A549 (cell line): ENCODE measurements at regions not wholly inside any gene's neighbourhood (a gene's known extent, or its start where the extent isn't known, plus 50 kb on each side); places are given as distances from the start of the nearest gene placed in this dataset.

Source experiments
- ATAC-seq, 2 experiments: fragments of 200-7000 bp in 1 of 2; fragments of >200 bp in 1 of 2; cut with Nextera tagmentation in 1 of 2; cut with Tn5 transposase in 1 of 2; 3 replicates each; pipeline versions ENCODE4 v1.8.0 to v1.9.1; 2018 to 2020; ENCODE audit warnings: mild to moderate bottlenecking in 1 of 2, moderate library complexity in 1 of 2
- CTCF ChIA-PET: fragments of 300-600 bp; sonication (Branson Sonifier 250); formaldehyde crosslinking; extraction: SDS; loops from one replicate; lab custom pipeline; 2021; ENCODE audit warnings: antibody characterized with exemption, inconsistent platforms; lab: Yijun Ruan, JAX
- POLR2A ChIA-PET: fragments of 350-600 bp; formaldehyde crosslinking; extraction: SDS; loops from one replicate; lab custom pipeline; 2021; ENCODE audit warnings: antibody characterized with exemption, inconsistent platforms; lab: Yijun Ruan, JAX
- DNase-seq, 2 experiments: peaks; one replicate each; pipeline versions ENCODE4 v3.0.0 to v3.0.0-alpha.2; 2011 to 2016; ENCODE audit warnings: low read depth in 1 of 2, low spot score in 1 of 2
- FAIRE-seq: peaks from 2 replicates; lab custom pipeline; 2011; peaks lifted over from hg19 to GRCh38; lab: Jason Lieb, UNC
- H3K27ac ChIP-seq, 2 experiments: fragments of >200 bp; sonication (Bioruptor Twin); formaldehyde crosslinking; 3 replicates each; pipeline ENCODE4 v1.5.1; 2016 to 2017
- H3K4me1 ChIP-seq: fragments of >200 bp; sonication (Bioruptor Twin); formaldehyde crosslinking; 3 replicates; pipeline ENCODE4 v1.6.1; 2016
- H3K4me2 ChIP-seq: fragments of >200 bp; sonication (Bioruptor Twin); formaldehyde crosslinking; 3 replicates; pipeline ENCODE4 v1.6.1; 2016
- H3K4me3 ChIP-seq: fragments of >200 bp; sonication (Bioruptor Twin); formaldehyde crosslinking; 3 replicates; pipeline ENCODE4 v1.5.1; 2016
- H3K9me3 ChIP-seq: fragments of >200 bp; sonication (Bioruptor Twin); formaldehyde crosslinking; 3 replicates; pipeline ENCODE4 v1.6.1; 2016
- ATOH8 ChIP-seq: fragments of 250-450 bp; sonication (Bioruptor Pico); IDR thresholded peaks from 2 replicates; pipeline ENCODE4 v1.5.0; 2020; ENCODE audit warnings: low read depth, mild to moderate bottlenecking, moderate library complexity
- BCL3 ChIP-seq: fragments of >200 bp; sonication (Bioruptor Twin); formaldehyde crosslinking; IDR thresholded peaks from 3 replicates; pipeline ENCODE4 v1.6.1; 2016
- CBX2 ChIP-seq: fragments of 200-600 bp; sonication (generic); IDR thresholded peaks from 2 replicates; pipeline ENCODE4 v1.6.1; 2016; ENCODE audit warnings: low read depth, mild to moderate bottlenecking, borderline replicate concordance
- E2F6 ChIP-seq: IDR thresholded peaks from 2 replicates; pipeline ENCODE4 v1.6.1; 2012; ENCODE audit warnings: low read depth, borderline replicate concordance
- ESRRA ChIP-seq: fragments of 150-350 bp; IDR thresholded peaks from 2 replicates; pipeline ENCODE4 v1.6.1; 2014; ENCODE audit warnings: mild to moderate bottlenecking, low read length, borderline replicate concordance
- FOSB ChIP-seq: fragments of 250-450 bp; sonication (Bioruptor Pico); IDR thresholded peaks from 2 replicates; pipeline ENCODE4 v1.5.0; 2020; ENCODE audit warnings: mild to moderate bottlenecking, moderate library complexity
- FOSL2 ChIP-seq, 2 experiments: fragments of 450-650 bp in 1 of 2; fragments of >200 bp in 1 of 2; sonication (Bioruptor Twin) in 1 of 2; formaldehyde crosslinking; IDR thresholded peaks; 2 replicates each; pipeline versions ENCODE4 v1.5.0 to v1.6.1; 2016 to 2020; ENCODE audit warnings: mild to moderate bottlenecking in 1 of 2, moderate library complexity in 1 of 2
- GATA3 ChIP-seq: IDR thresholded peaks from 2 replicates; pipeline ENCODE4 v1.6.1; 2012; ENCODE audit warnings: borderline replicate concordance
- HMGXB4 ChIP-seq: fragments of 250-450 bp; sonication (Bioruptor Pico); IDR thresholded peaks from 2 replicates; pipeline ENCODE4 v1.5.0; 2021; ENCODE audit warnings: mild to moderate bottlenecking, moderate library complexity, borderline replicate concordance
- HOXA7 ChIP-seq: fragments of 250-450 bp; sonication (Bioruptor Pico); IDR thresholded peaks from 2 replicates; pipeline ENCODE4 v1.5.0; 2020; ENCODE audit warnings: mild to moderate bottlenecking, moderate library complexity
- HOXB5 ChIP-seq: fragments of 250-450 bp; sonication (Bioruptor Pico); IDR thresholded peaks from 2 replicates; pipeline ENCODE4 v1.5.0; 2020; ENCODE audit warnings: mild to moderate bottlenecking, moderate library complexity
- MAFK ChIP-seq: fragments of 450-650 bp; IDR thresholded peaks from 2 replicates; pipeline ENCODE4 v1.6.1; 2014; ENCODE audit not compliant: partially characterized antibody
- MAZ ChIP-seq: fragments of 150-350 bp; IDR thresholded peaks from 2 replicates; pipeline ENCODE4 v1.6.1; 2014; ENCODE audit warnings: antibody characterized with exemption, low read depth, low read length, borderline replicate concordance
- NR3C1 ChIP-seq: fragments of >200 bp; sonication (Bioruptor Twin); formaldehyde crosslinking; IDR thresholded peaks from 3 replicates; pipeline ENCODE4 v1.6.1; 2017
- RARB ChIP-seq: fragments of 250-450 bp; sonication (Bioruptor Pico); IDR thresholded peaks from 2 replicates; pipeline ENCODE4 v1.8.0; 2021; ENCODE audit warnings: mild to moderate bottlenecking, moderate library complexity
- REST ChIP-seq: fragments of 200-600 bp; sonication (generic); IDR thresholded peaks from 2 replicates; pipeline ENCODE4 v1.6.1; 2016; ENCODE audit warnings: antibody characterized with exemption, mild to moderate bottlenecking, moderate library complexity
- RFX5 ChIP-seq: fragments of 450-650 bp; IDR thresholded peaks from 2 replicates; pipeline ENCODE4 v1.7.1; 2014; ENCODE audit warnings: antibody characterized with exemption, mild to moderate bottlenecking, moderate library complexity
- SMC3 ChIP-seq: fragments of >200 bp; sonication (Bioruptor Twin); formaldehyde crosslinking; IDR thresholded peaks from 3 replicates; pipeline ENCODE4 v1.6.1; 2018; ENCODE audit warnings: inconsistent platforms
- SREBF2 ChIP-seq: fragments of 450-650 bp; IDR thresholded peaks from 2 replicates; pipeline ENCODE4 v1.6.1; 2014; ENCODE audit warnings: mild to moderate bottlenecking, moderate library complexity
- ZC3H11A ChIP-seq: fragments of 450-650 bp; IDR thresholded peaks from 2 replicates; pipeline ENCODE4 v1.6.1; 2014; ENCODE audit warnings: antibody characterized with exemption, mild to moderate bottlenecking
- ZNF302 ChIP-seq: fragments of 250-450 bp; sonication (Bioruptor Pico); IDR thresholded peaks from 2 replicates; pipeline ENCODE4 v1.9.0; 2021; ENCODE audit warnings: inconsistent platforms, mild to moderate bottlenecking, moderate library complexity
- WGBS: methylation state at CpG from one replicate; pipeline ENCODE4 v1.1.6; 2017; ENCODE audit errors: missing lambda C conversion rate; 5-methylcytosine and 5-hydroxymethylcytosine counted together

GRCh38 chr18:62455222-62455621 is 67.6 kb upstream of the ZCCHC2 start:
- TF ChIP-seq BCL3 (no peak), SREBF2 (no peak), NR3C1 (no peak), RFX5 (no peak), CBX2 (no peak), SMC3 (no peak), HMGXB4 (CRISPR knock-in tag) (no peak), FOSB (no peak), MAFK (no peak)
- H3K4me1 ChIP-seq: peaks cover 43% of the 10 kb centered on the region
- POLR2A ChIA-PET: no interaction called here
- CTCF ChIA-PET: interaction anchor here (1.2 kb wide), 1 partner anchor 30 kb away, joined by 3 read pairs; no protein-coding TSS in a partner anchor
- no peak for DNase-seq
- no peak overlapping the region for H3K4me3 ChIP-seq
- 53% methylated on average over 5 of the region's 5 CpGs for WGBS
- no peak overlapping the region for H3K27ac ChIP-seq
- ATAC-seq: no peak
- no peak for FAIRE-seq
- no peaks in the 10 kb centered on the region for H3K9me3 ChIP-seq
- H3K4me2 ChIP-seq: no peak overlapping the region

- ChIA-PET POLR2A (no interaction called here), CTCF (no interaction called here)
- Histone ChIP-seq H3K4me1 (peaks cover 30% of the 10 kb centered on the region), H3K27ac (peak overlapping the region in 1 of 2 experiments; percentile 55; a peak in 2 of 6 replicates), H3K9me3 (no peaks in the 10 kb centered on the region), H3K4me2 (no peak overlapping the region), H3K4me3 (no peak overlapping the region)
- peak; percentile 54 to 79; a peak in 3 of 6 replicates for ATAC-seq
- TF ChIP-seq CBX2: no peak
- TF ChIP-seq ESRRA: no peak
- TF ChIP-seq GATA3: no peak
- no peak for TF ChIP-seq FOSB
- WGBS: 44% methylated on average over 3 of the region's 3 CpGs
- no peak for DNase-seq
- no peak for FAIRE-seq
Observed at GRCh38 chr18:62457877-62458276, 64.9 kb upstream of the ZCCHC2 start.

GRCh38 chr18:62458346-62458745 is 64.5 kb upstream of the ZCCHC2 start:
- DNase-seq (no peak), ATAC-seq (no peak), FAIRE-seq (no peak)
- no peak for TF ChIP-seq E2F6
- TF ChIP-seq FOSL2 (IDR thresholded peaks at IDR 0.05): no peak
- TF ChIP-seq FOSL2 (CRISPR knock-in tag; IDR thresholded peaks at IDR 0.05): no peak
- no peak for TF ChIP-seq ATOH8
- TF ChIP-seq MAZ: no peak
- no peak for TF ChIP-seq HOXB5 (CRISPR knock-in tag)
- TF ChIP-seq ZNF302 (CRISPR knock-in tag): no peak
- TF ChIP-seq ZC3H11A: no peak
- TF ChIP-seq REST: no peak
- no peak for TF ChIP-seq RARB (CRISPR knock-in tag)
- no peak for TF ChIP-seq HOXA7
- Histone ChIP-seq H3K9me3 (no peaks in the 10 kb centered on the region), H3K4me3 (no peak overlapping the region), H3K27ac (no peak overlapping the region), H3K4me2 (no peak overlapping the region), H3K4me1 (peaks cover 29% of the 10 kb centered on the region)
- WGBS: 76% methylated on average over 2 of the region's 2 CpGs
- ChIA-PET CTCF (no interaction called here), POLR2A (no interaction called here)
